BLaER1 treated with 17β-estradiol and CSF1 and Interleukin-3, amounts not matched to agents 10 nM and 100 nM (cell line): ENCODE measurements at regions not wholly inside any gene's neighbourhood (a gene's known extent, or its start where the extent isn't known, plus 50 kb on each side); places are given as distances from the start of the nearest gene placed in this dataset.

Source experiments
- H3K27ac ChIP-seq, 11 experiments: shearing (Covaris generic); formaldehyde crosslinking; 2 replicates each; pipeline ENCODE4 v1.8.1; 2022
- H3K27me3 ChIP-seq, 11 experiments: shearing (Covaris generic); formaldehyde crosslinking; 2 replicates each; pipeline ENCODE4 v1.8.1; 2022
- H3K36me3 ChIP-seq, 11 experiments: shearing (Covaris generic); formaldehyde crosslinking; 2 replicates each; pipeline ENCODE4 v1.8.1; 2022
- H3K4me1 ChIP-seq, 10 experiments: shearing (Covaris generic); formaldehyde crosslinking; 2 replicates each; pipeline ENCODE4 v1.8.1; 2022
- H3K4me2 ChIP-seq, 11 experiments: shearing (Covaris generic); formaldehyde crosslinking; 2 replicates each; pipeline ENCODE4 v1.8.1; 2022
- H3K4me3 ChIP-seq, 10 experiments: shearing (Covaris generic); formaldehyde crosslinking; 2 replicates each; pipeline ENCODE4 v1.8.1; 2022
- H3K9ac ChIP-seq, 11 experiments: shearing (Covaris generic); formaldehyde crosslinking; 2 replicates each; pipeline ENCODE4 v1.8.1; 2022
- H3K9me3 ChIP-seq, 11 experiments: shearing (Covaris generic); formaldehyde crosslinking; replicated peaks in 1 of 11; 2 replicates each; pipeline ENCODE4 v1.8.1; 2022
- H4K20me1 ChIP-seq, 11 experiments: shearing (Covaris generic); formaldehyde crosslinking; 2 replicates each; pipeline ENCODE4 v1.8.1; 2022
- Cebpa-rat ChIP-seq, 11 experiments: shearing (Covaris generic); IDR thresholded peaks; 2 replicates each; pipeline ENCODE4 v1.8.1; 2022

DNA sequence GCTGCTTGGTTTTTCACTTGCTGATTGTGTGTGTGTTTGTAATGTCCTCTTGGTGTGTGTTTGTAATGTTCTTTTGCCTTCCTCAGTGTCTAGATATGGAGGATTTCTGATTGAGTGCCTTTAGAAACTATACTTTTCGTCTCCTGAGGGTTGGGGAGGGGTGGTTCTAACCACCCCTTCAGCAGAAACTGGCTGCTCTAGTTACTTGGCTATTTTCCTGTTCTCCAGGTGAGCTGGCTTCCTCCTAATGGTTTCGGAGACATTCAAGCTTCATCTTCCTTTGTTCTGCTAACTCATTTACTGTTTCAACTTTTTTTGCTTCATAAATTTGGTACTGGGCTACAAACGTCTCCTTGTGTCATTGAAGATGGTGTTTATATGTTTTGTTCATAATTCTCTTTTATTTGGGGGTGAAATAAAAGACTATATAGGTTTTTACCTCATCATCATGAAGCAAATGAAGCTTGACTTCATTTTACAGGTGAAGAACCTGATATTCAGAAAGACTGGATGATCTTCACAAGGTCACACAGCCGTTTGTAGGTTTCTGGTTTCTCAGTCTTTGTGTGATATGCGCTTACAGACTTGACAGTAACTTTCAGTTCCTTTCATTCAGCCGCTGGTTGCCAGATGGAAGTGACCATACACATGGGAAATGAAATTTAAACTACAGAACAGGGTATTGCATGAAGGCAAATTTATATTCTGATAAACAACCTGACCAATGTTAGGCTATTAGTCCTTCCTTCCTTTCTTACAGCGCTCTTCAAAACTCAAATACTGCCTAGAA is 238.5 kb downstream of the GALR1 start:
- H3K4me2 ChIP-seq = peak overlapping the region in 2 of 11 experiments; percentile 24 to 35; a peak in 3 of 22 replicates
- TF ChIP-seq Cebpa-rat (IDR thresholded peaks at IDR 0.05) = no peak
- H3K27ac ChIP-seq = no peak overlapping the region
- no peaks in the 10 kb centered on the region for H3K36me3 ChIP-seq
- H3K4me3 ChIP-seq = no peak overlapping the region
- peaks cover 0 to 6% (median 0%) of the 10 kb centered on the region in 11 experiments; a peak in 4 of 22 replicates for H3K9me3 ChIP-seq
- peaks cover 0 to 27% (median 0%) of the 10 kb centered on the region in 10 experiments; a peak in 4 of 20 replicates for H3K4me1 ChIP-seq
- H4K20me1 ChIP-seq = no peaks in the 10 kb centered on the region
- H3K27me3 ChIP-seq = no peaks in the 10 kb centered on the region
- no peak overlapping the region for H3K9ac ChIP-seq

DNA sequence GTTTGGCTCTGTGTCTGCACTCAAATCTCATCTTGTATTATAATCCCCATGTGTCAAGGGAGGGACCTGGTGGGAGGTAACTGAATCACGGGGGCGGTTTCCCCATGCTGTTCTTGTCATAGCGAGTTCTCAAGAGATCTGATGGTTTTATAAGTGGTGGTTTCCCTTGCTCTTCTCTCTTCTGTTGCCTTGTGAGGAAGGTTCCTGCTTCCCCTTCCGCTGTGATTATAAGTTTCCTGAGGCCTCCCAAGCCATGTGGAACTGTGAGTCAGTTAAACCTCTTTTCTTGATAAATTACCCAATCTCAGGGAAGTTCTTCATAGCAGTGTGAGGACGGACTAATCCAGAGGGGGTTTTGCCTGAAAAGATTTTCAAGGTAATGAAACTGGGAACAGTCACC is 245.4 kb downstream of the GALR1 start:
- TF ChIP-seq Cebpa-rat (IDR thresholded peaks at IDR 0.05) = no peak
- H3K9me3 ChIP-seq = peaks cover 0 to 19% (median 7%) of the 10 kb centered on the region in 11 experiments; a peak in 9 of 22 replicates
- H3K4me2 ChIP-seq = peak overlapping the region in 4 of 11 experiments; percentile 29 to 78 (median 62); a peak in 7 of 22 replicates
- H3K4me3 ChIP-seq = no peak overlapping the region
- H3K27ac ChIP-seq = peak overlapping the region in 2 of 11 experiments; percentile 42 to 51; a peak in 4 of 22 replicates
- H3K27me3 ChIP-seq = no peaks in the 10 kb centered on the region
- H3K9ac ChIP-seq = no peak overlapping the region
- no peaks in the 10 kb centered on the region for H3K36me3 ChIP-seq
- no peaks in the 10 kb centered on the region for H4K20me1 ChIP-seq
- H3K4me1 ChIP-seq = peaks cover 0 to 38% (median 4%) of the 10 kb centered on the region in 10 experiments; a peak in 8 of 20 replicates

DNA sequence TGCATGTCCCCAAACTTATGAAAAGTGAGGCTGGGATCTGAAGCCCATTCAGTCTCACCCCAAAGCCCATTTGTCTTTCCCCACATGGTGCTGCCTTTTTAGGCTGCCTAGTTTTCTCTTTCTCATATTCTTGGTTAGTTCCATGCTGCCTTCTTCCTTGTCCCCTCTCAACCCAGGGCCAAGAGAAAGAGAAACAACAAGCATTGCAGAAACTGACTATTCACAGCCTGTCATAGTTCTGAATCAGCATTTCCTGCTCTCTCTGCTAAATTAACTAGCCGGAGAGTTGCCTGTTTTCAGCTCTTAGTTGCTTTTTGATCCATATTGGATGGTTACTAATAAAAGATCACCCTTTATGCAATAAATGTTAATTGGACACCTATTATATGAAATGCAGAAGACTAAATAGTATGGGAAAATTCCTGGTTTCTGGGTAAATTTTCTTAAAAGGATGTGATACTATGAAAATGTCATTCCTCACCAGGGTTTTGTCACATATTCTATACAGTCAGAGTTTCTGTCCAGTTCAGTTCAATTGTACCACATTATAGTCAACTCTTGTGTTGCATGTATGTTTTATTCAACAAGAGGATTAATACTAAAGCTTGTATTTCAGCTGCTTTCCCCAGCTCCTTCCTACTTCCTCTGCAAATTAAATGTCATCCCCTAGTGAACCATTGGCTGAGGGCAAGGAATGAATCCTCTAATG is 246.5 kb downstream of the GALR1 start:
- Histone ChIP-seq H3K36me3 (no peaks in the 10 kb centered on the region), H3K9ac (no peak overlapping the region), H3K27me3 (no peaks in the 10 kb centered on the region), H3K27ac (peak overlapping the region in 3 of 11 experiments; percentile 30 to 51 (median 42); a peak in 5 of 22 replicates), H3K4me3 (no peak overlapping the region), H4K20me1 (no peaks in the 10 kb centered on the region), H3K4me1 (peaks cover 0 to 38% (median 4%) of the 10 kb centered on the region in 10 experiments; a peak in 8 of 20 replicates), H3K9me3 (peaks cover 0 to 19% (median 7%) of the 10 kb centered on the region in 11 experiments; a peak in 9 of 22 replicates), H3K4me2 (peak overlapping the region in 4 of 11 experiments; percentile 29 to 78 (median 62); a peak in 8 of 22 replicates)
- TF ChIP-seq Cebpa-rat (IDR thresholded peaks at IDR 0.05) = no peak

DNA sequence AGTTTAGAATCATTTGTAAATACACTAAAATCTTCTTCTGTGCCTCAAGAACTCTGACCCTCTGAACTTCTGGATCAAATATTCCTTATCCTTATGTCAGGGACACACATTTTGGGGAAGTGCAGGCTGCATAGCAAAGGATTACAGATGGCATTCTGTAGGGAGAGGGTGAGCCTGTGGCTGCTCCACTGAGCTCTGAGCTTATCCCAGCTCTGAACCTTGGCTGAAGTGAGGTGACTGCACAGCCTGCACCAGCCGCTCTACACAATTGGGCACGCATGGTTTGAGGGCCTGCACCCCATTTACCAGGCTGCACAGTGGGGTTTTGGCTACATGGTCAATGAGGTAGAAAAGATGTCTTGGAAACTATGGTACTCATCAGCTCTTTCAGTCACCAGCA is 251.6 kb downstream of the GALR1 start:
- no peaks in the 10 kb centered on the region for H4K20me1 ChIP-seq
- H3K9ac ChIP-seq = no peak overlapping the region
- peaks cover 0 to 14% (median 0%) of the 10 kb centered on the region in 10 experiments; a peak in 7 of 20 replicates for H3K4me1 ChIP-seq
- TF ChIP-seq Cebpa-rat (IDR thresholded peaks at IDR 0.05) = no peak
- H3K27me3 ChIP-seq = no peaks in the 10 kb centered on the region
- H3K27ac ChIP-seq = no peak overlapping the region
- peaks cover 0 to 19% (median 7%) of the 10 kb centered on the region in 11 experiments; a peak in 9 of 22 replicates for H3K9me3 ChIP-seq
- H3K4me2 ChIP-seq = no peak overlapping the region
- H3K36me3 ChIP-seq = no peaks in the 10 kb centered on the region
- no peak overlapping the region for H3K4me3 ChIP-seq

GRCh38 chr18:77505499-77505898 is 255.9 kb downstream of the GALR1 start:
- TF ChIP-seq Cebpa-rat (IDR thresholded peaks at IDR 0.05) = no peak
- no peaks in the 10 kb centered on the region for H3K27me3 ChIP-seq
- no peak overlapping the region for H3K4me3 ChIP-seq
- peaks cover 0 to 10% (median 5%) of the 10 kb centered on the region in 11 experiments; a peak in 7 of 22 replicates for H3K9me3 ChIP-seq
- H4K20me1 ChIP-seq = no peaks in the 10 kb centered on the region
- H3K4me1 ChIP-seq = no peaks in the 10 kb centered on the region
- H3K4me2 ChIP-seq = no peak overlapping the region
- H3K9ac ChIP-seq = no peak overlapping the region
- H3K36me3 ChIP-seq = no peaks in the 10 kb centered on the region
- H3K27ac ChIP-seq = no peak overlapping the region

DNA sequence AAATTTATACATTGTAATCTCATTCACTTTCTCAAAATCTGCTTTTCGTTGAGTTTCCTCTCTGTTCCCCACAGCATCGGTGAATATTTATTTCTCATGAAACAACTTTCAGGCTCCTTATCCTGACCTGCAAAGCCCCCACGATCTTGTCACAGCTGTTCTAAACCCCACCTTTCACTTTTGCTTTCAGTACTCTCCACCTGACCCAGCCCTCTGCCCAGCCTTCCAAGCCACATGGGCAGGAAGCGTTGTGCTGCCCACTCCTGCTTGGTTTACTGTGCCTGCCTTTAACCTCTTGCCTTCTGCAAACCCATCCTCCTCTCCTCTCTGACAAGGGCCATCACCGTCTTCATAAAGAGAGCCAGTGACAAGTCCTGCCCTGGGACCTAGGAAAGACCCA is 262.5 kb downstream of the GALR1 start:
- H3K4me2 ChIP-seq = no peak overlapping the region

GRCh38 chr18:77517901-77518300 is 268.3 kb downstream of the GALR1 start:
- Histone ChIP-seq H3K4me3 (no peak overlapping the region), H3K27me3 (no peaks in the 10 kb centered on the region), H4K20me1 (no peaks in the 10 kb centered on the region), H3K9ac (no peak overlapping the region), H3K4me2 (no peak overlapping the region), H3K4me1 (no peaks in the 10 kb centered on the region), H3K36me3 (no peaks in the 10 kb centered on the region), H3K9me3 (peaks cover 12 to 23% (median 20%) of the 10 kb centered on the region in 11 experiments; a peak in 20 of 22 replicates), H3K27ac (no peak overlapping the region)
- TF ChIP-seq Cebpa-rat (IDR thresholded peaks at IDR 0.05) = no peak

More for the DNA sequence above, 262.5 kb downstream of the GALR1 start:
- H3K4me3 ChIP-seq = no peak overlapping the region
- no peaks in the 10 kb centered on the region for H3K4me1 ChIP-seq
- no peak overlapping the region for H3K27ac ChIP-seq
- no peaks in the 10 kb centered on the region for H3K36me3 ChIP-seq
- no peak for TF ChIP-seq Cebpa-rat (IDR thresholded peaks at IDR 0.05)
- no peaks in the 10 kb centered on the region for H3K27me3 ChIP-seq
- no peaks in the 10 kb centered on the region for H4K20me1 ChIP-seq
- H3K9ac ChIP-seq = no peak overlapping the region
- H3K9me3 ChIP-seq = peaks cover 16 to 30% (median 21%) of the 10 kb centered on the region in 11 experiments; a peak in 20 of 22 replicates

DNA sequence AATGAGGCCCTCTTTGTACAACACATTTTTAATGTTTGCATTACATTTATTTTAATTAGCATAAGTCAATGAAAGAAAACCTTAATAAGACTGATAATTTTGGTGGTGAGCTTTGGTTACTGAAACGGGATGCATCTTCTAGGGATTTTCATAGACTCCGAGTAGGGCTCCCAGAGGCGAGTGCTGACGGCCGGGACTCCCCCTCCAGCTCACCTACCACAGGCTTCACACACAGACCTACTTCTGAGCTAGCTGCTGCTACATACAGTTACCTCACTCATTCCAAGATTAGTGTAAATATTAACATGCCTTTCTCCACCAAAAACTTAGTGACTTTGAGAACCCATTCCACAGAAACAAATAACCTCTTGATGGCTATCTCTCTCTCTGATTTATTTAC is 271.1 kb downstream of the GALR1 start:
- no peaks in the 10 kb centered on the region for H4K20me1 ChIP-seq
- H3K4me3 ChIP-seq = no peak overlapping the region
- no peak overlapping the region for H3K4me2 ChIP-seq
- peaks cover 0 to 5% (median 0%) of the 10 kb centered on the region in 11 experiments; a peak in 3 of 22 replicates for H3K9me3 ChIP-seq
- no peaks in the 10 kb centered on the region for H3K36me3 ChIP-seq
- no peaks in the 10 kb centered on the region for H3K4me1 ChIP-seq
- no peak overlapping the region for H3K9ac ChIP-seq
- TF ChIP-seq Cebpa-rat (IDR thresholded peaks at IDR 0.05) = no peak
- no peak overlapping the region for H3K27ac ChIP-seq
- H3K27me3 ChIP-seq = no peaks in the 10 kb centered on the region

- Histone ChIP-seq H3K36me3 (no peaks in the 10 kb centered on the region), H3K27me3 (no peaks in the 10 kb centered on the region), H3K9ac (no peak overlapping the region), H3K4me1 (no peaks in the 10 kb centered on the region), H3K9me3 (peaks cover 0 to 10% (median 0%) of the 10 kb centered on the region in 11 experiments; a peak in 3 of 22 replicates), H3K27ac (no peak overlapping the region), H4K20me1 (no peaks in the 10 kb centered on the region), H3K4me3 (no peak overlapping the region), H3K4me2 (no peak overlapping the region; a peak in 1 of 22 replicates)
- 0 out of 22 replicates have a peak, but pooled peaks of 1 of the 11 experiments have one; percentile 11 for TF ChIP-seq Cebpa-rat (IDR thresholded peaks at IDR 0.05)
Measured at GRCh38 chr18:77522051-77522675, 272.5 kb downstream of the GALR1 start.
